ENCODE measurements at regions not wholly inside any gene's neighbourhood (a gene's known extent, or its start where the extent isn't known, plus 50 kb on each side); places are given as distances from the start of the nearest gene placed in this dataset.

- Histone ChIP-seq H3K9me3 (peaks cover 0 to 4% (median 0%) of the 10 kb centered on the region in 3 donors), H3K27me3 (no peaks in the 10 kb centered on the region), H3K4me1 (no peaks in the 10 kb centered on the region), H3K4me3 (no peak overlapping the region), H3K27ac (no peak overlapping the region), H3K36me3 (no peaks in the 10 kb centered on the region)
- intact Hi-C loops (cut with DNase I; ENCODE audit: low total_unique reads): no loop called here
- TF ChIP-seq CTCF (IDR thresholded peaks at IDR 0.05): no peak
- no peak for DNase-seq
These were observed 593.5 kb downstream of the TENT5A start for GRCh38 chr6:81158956-81159355.

GRCh38 chr6:81148751-81149150 is 603.7 kb downstream of the TENT5A start:
- no peak for TF ChIP-seq CTCF (IDR thresholded peaks at IDR 0.05)
- no peaks in the 10 kb centered on the region for H3K4me1 ChIP-seq
- intact Hi-C loops (cut with DNase I; ENCODE audit: low total_unique reads): no loop called here

GRCh38 chr6:81145506-81145905 is 607.0 kb downstream of the TENT5A start:
- Histone ChIP-seq H3K36me3 (no peaks in the 10 kb centered on the region), H3K27me3 (no peaks in the 10 kb centered on the region), H3K4me3 (no peak overlapping the region), H3K4me1 (peaks cover 0 to 5% (median 0%) of the 10 kb centered on the region in 4 donors), H3K27ac (no peak overlapping the region), H3K9me3 (peaks cover 0 to 4% (median 0%) of the 10 kb centered on the region in 3 donors)
- no peak for DNase-seq
- intact Hi-C loops (cut with DNase I; ENCODE audit: low total_unique reads): no loop called here
- TF ChIP-seq CTCF (IDR thresholded peaks at IDR 0.05): no peak

More at GRCh38 chr6:81148751-81149150, 603.7 kb downstream of the TENT5A start:
- H3K4me3 ChIP-seq: no peak overlapping the region
- H3K27me3 ChIP-seq: no peaks in the 10 kb centered on the region
- peaks cover 0 to 30% (median 0%) of the 10 kb centered on the region in 3 donors for H3K9me3 ChIP-seq
- no peaks in the 10 kb centered on the region for H3K36me3 ChIP-seq
- no peak for DNase-seq
- H3K27ac ChIP-seq: no peak overlapping the region

- Histone ChIP-seq H3K4me1 (peaks cover 0 to 5% (median 0%) of the 10 kb centered on the region in 4 donors), H3K27ac (no peak overlapping the region), H3K36me3 (no peaks in the 10 kb centered on the region), H3K4me3 (no peak overlapping the region), H3K9me3 (peaks cover 0 to 4% (median 0%) of the 10 kb centered on the region in 3 donors), H3K27me3 (no peaks in the 10 kb centered on the region)
- TF ChIP-seq CTCF (IDR thresholded peaks at IDR 0.05): no peak
- intact Hi-C loops (cut with DNase I; ENCODE audit: low total_unique reads): no loop called here
- DNase-seq: no peak
These were observed 608.1 kb downstream of the TENT5A start for GRCh38 chr6:81144346-81144745.

- Histone ChIP-seq H3K9me3 (no peaks in the 10 kb centered on the region), H3K36me3 (no peaks in the 10 kb centered on the region), H3K4me1 (peaks cover 0 to 5% (median 0%) of the 10 kb centered on the region in 4 donors), H3K27ac (no peak overlapping the region), H3K4me3 (no peak overlapping the region), H3K27me3 (no peaks in the 10 kb centered on the region)
- intact Hi-C loops (cut with DNase I; ENCODE audit: low total_unique reads): no loop called here
- no peak for TF ChIP-seq CTCF (IDR thresholded peaks at IDR 0.05)
- no peak for DNase-seq
These were observed 614.2 kb downstream of the TENT5A start for GRCh38 chr6:81138236-81138635.

- no peaks in the 10 kb centered on the region for H3K36me3 ChIP-seq
- intact Hi-C loops (cut with DNase I; ENCODE audit: low total_unique reads): no loop called here
- no peaks in the 10 kb centered on the region for H3K4me1 ChIP-seq
- H3K27ac ChIP-seq: no peak overlapping the region
- no peaks in the 10 kb centered on the region for H3K9me3 ChIP-seq
- H3K27me3 ChIP-seq: no peaks in the 10 kb centered on the region
- DNase-seq: no peak
- no peak for TF ChIP-seq CTCF (IDR thresholded peaks at IDR 0.05)
- H3K4me3 ChIP-seq: no peak overlapping the region
These were observed 621.5 kb downstream of the TENT5A start for GRCh38 chr6:81130969-81131368.
